GM04504 (cell line): ENCODE measurements at regions not wholly inside any gene's neighbourhood (a gene's known extent, or its start where the extent isn't known, plus 50 kb on each side); places are given as distances from the start of the nearest gene placed in this dataset.
"Not testable (repeated sequence)": the region's sequence is repeated elsewhere in the genome, so short reads cannot be mapped to it uniquely, and the experiment has no call there.

ENCODE experiments used
- DNase-seq: peaks from one replicate; pipeline ENCODE4 v3.0.0-alpha.2; 2012; ENCODE audit warnings: low read depth

DNA sequence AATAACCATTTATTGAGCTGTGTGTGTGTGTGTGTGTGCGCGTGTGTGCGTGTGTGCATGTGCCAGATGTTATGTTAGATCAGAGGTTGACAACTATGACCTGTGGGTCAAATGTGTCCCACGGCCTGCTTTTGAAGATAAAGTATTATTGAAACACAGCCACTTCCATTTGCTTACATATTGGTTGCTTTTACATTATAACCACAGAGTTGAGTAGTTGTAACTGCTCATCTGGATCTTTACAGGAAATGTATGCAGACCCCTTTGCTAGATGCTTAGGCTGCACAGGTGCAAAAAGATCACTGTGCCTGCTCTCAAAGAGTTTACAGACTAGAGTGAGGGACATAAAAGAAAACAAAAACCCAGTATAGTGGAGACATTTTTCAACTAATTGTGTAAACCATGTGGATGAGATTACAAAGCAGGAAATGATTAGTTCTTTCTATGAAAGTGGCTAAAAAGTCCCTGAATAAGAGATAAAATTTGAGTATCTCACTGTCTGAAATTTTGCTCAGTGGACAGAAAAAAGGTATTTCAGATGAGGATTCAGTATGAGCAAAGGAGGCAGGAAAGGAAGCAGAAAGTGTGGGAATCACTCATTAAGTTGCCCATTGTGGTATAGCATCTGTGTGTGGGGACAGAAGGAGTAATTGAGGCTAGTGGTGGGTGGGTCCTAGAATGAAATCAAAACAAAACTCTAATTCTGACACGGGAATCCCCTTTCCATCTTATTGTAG lies 188.4 kb downstream of the PAH start:
- DNase-seq: no peak

DNA sequence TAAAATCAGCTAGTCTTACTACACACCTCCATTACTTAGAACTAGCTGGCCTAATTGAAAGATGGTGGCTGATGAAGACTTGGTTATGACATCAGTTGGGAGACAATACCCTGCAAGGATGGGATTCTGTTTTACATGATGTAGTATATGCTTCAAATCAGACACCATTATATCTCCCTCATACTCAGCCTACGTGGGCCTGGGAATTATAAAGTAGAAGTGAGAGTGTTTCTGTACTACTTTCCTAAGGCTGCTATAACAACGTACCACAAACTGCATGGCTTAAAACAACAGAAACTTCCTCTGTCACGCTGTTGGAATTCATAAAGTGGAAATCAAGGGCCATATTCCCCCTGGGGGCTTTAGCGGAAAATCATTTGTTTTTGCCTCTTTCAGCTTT lies 190.4 kb downstream of the PAH start:
- no peak for DNase-seq

DNA sequence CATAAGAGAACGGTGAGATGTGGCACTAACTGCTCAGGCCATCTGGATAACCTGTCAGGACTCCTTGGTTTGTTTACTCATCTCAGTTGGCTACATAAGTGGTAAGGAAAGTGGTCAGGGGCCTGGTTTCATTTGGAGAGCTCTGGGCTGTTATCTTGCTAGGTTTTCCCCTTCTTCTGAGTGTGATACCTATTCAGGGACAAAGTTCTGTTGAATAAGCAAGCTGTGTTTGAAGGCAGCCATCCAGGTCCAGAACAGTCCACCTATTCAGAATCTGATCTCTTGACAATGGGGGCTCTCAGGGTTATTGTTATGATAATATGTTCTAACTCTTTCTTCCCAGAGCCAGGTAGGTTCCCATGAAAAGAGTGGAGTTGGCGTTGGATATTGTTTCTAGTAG lies 194.9 kb downstream of the PAH start:
- no peak for DNase-seq

DNA sequence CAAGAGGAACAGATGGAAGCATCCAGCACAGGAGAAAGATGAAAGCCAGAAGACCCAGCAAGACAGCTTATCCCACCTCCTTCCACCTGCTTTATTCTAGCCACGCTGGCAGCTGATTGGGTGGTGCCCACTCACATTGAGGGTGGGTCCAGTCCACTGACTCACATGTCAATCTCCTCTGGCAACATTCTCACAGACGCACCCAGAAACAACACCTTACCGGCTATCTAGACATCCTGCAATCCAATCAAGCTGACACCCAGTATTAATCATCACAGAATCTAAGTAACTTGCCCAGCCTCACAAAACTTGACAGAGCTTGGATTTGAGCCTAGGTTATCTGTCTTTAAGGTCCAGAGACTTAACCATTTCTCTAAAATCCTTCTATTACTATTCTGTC lies 208.9 kb downstream of the PAH start:
- DNase-seq: no peak

DNA sequence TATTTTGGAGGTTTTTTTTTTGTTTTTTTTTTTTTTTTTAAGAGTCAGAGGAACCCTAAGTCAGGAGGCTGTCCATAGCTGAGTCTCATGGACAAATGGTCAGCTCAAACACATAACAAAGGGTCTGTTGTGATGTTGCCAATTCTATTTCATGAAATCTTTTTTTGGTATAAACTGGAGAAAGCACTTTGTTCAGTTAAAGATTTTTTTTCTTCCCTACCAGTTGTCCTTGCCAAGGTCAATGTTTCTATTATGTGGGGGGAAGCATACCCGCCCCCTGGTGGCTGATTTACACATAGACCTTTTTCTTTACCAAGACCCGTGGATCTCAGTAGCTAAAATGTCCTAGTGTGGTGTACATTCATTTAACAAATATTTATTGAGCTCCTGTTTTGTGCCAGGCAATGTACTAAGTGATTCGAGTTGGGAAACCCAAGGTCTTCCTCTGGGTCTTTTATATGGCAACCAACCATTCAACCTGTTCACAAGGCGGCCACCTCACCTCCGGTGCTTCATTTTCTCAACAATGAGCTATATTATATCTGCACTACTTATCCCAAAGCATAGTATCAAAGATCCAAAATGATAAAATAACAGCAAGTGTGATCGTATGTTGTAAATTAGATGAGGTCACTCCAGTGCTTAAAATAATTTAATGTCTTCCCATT lies 214.5 kb downstream of the PAH start:
- peak; percentile 50 for DNase-seq

DNA sequence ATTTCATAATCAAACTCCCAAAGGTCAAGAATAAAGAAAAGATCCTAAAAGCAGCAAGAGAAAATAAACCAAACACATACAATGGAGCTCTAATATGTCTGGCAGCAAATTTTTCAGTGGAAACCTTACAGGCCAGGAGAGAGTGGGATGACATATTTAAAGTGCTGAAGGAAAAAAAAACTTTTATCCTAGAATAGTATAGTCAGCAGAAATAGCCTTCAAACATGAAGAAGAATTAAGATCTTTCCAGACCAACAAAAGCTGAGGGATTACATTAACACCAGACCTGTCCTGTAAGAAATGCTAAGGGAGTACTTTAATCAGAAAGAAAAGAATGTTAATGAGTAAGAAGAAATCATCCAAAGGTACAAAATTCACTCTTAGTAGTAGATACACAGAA lies 215.7 kb upstream of the IGF1 start:
- no peak for DNase-seq

DNA sequence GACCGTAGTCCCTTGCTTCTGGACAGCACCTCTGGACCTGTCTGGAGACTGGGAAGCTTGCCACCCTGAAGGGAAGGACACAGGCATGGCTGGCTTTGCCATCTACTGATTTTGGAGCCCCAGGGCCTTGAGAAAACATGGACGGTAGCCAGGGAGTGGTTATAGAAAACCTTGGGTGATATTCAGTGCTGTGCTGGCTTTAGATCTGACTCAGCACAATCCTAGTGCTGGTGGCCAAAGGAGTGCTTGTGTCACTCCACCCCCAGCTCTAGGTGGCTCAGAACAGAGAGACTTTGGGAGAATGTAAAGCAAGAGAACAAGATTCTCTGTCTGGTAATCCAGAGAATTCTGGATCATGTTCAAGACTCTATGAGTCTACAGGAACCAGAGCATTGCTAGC lies 214.5 kb upstream of the IGF1 start:
- no peak for DNase-seq

DNA sequence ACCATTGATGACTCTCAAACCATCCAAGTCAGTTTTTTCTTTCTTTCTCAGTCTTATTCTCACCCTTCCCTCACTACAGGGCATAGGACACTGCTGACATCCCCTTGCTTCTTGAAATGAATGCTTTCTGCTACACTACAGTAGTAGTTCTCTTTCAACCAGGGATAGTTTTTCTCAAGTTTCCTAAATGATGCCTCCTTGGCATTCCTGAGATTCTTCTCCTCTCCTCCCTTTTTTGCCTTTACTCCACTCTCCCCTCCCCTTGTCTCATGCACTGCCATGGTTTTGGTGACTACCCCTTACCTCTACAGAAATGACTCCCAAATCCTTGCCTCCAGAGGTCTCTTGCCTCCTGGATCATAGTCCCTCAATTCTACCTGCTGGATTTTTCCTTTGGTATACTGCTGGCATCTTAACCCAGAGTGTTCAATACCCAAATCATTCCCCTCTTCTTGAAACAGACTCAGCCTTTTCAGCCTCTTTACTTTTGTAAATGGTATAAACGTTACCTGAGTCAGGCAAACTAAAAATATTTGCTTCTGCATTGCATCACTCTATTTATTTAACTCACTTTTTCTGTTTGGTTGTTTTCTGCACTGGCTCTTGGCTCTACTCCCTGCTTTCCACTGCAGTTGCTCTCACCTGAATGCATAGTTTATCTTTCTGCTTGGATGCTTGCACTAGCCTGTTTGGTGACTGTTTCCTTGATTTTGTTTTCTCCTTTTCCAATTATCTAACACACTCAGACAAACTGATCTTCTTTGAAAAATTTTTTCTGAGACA lies 211.6 kb upstream of the IGF1 start:
- no peak for DNase-seq

DNA sequence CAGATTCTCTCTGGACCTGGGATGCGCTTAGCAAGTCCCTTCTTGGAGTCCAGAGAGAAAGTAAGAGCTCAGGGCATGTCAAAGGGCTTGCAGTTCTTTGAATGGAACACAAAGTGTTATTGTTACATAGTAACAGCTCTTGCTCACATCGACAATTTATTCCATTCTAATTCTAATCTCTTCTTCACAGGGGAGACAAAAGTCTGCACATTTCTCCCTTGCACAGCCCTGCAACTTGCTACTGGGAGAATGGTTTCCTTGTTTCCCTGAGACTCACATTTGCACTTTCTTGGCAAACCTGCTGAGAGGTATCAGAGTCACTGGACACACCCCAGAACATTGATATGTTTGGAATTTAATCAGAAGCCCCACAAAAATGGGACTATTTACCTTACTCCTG lies 209.9 kb upstream of the IGF1 start:
- no peak for DNase-seq

DNA sequence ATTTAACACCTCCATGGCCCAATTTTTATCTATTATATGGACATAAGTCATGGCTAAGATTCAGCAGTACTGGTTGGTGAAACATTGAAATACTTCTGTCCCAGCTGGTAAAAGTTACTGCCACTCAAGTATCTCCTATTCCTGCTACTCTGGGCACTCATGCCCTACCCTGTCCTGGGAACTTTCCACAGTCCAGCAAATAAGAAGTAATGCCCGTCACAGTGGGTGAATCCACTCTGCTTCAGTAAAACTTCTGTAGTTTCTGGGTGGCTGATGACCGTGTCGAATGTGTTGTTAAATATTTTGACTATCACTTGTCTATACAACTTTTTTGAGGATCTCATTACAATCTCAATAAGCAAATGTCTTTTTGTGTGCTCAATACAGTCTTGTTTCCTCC lies 209.3 kb upstream of the IGF1 start:
- DNase-seq: no peak

DNA sequence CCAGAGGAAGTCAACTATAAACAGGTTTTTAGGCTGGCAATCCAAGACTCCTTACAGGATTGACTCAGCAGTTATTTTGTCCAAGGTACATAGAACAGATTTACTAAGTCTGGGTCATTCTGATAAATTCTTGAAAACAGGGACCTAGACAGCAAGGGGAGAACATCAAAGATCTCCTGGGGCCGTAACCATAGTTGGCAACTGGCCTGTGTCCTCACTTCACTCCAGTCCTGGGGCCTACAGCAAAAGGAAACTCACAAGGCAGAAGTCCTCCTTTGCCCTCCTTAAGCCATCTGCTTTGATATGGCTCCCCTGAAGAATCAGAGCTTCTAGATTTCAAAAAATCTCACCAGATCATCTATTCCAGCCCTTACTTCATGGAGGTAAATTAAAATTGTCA lies 207.2 kb upstream of the IGF1 start:
- no peak for DNase-seq

DNA sequence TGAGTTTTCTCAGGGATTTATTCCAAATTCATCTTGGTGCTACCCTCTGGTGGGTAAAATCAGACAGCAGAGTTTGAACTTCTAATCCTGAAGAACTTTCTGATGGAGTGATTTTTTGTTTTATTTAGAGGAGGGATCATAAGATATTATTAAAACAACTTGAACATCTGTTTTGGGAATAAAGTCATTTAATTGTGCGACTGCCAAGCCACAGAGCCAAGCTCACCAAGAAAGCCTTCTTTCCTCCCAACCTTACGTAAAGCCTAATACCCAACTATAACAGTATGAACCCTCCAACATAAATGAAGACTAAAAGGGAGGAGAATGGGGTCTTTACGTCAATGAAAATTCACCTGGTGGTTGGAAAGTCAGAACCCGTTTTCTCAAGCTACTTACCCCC lies 205.5 kb upstream of the IGF1 start:
- DNase-seq: no peak

DNA sequence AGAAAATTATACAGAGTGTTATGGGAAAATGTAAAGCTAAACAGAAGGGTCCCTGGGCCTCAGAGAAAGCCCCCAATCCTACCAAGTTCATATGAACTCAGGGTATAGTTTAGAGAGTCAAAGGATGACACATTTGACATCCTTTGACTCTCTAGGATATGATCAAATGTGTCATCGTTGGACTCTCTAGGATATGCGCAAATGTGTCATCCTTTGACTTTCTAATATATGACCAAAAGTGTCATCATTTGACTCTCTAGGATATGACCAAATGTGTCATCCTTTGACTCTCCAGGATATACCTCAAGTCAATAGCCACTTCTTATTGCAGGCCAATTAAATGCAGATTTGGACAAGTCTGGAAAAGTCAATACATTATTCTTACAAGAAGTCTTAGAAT lies 204.8 kb upstream of the IGF1 start:
- DNase-seq: no peak

DNA sequence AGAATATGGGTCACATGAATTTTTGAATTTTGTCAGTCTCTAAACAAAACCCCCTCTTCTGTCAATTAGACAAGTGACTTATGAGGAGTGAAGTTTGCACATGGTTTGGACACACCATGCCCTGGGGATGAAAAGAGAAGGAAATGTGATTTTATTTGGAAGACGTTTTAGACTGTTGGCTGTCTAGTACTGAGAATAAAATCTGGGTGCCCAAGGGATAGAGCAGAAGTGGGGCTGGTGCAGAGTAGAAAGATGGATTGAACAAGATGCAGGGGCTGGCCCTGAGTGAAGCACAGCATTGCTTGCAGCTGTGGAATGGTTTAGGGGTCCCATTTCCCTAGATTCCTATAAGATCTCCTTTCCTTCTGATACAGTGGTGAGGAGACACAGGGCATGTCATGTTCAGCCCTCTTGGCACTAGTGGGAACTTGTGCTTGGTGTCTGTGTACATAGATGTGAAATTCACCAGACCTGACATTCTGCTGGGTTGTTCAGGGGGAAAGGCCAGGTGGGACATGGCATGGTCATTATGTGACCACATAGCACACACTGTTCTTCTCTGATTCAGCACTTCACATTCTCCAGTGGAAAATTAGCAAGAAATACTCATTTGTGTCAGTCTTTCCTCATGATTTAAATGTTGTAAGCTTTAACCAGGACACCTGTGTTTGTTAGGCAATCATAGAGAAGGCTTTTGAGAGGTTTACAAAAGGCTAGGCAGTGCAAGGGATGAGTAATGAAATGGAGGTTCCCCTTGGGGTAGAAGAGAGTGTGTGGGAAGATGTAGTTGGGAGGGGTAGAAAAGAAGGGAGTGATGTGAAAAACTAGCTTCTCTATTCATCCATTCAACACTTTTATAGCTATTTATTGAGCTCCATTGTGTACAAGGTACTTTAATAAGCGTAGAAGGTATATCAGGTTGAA lies 202.3 kb upstream of the IGF1 start:
- no peak for DNase-seq

DNA sequence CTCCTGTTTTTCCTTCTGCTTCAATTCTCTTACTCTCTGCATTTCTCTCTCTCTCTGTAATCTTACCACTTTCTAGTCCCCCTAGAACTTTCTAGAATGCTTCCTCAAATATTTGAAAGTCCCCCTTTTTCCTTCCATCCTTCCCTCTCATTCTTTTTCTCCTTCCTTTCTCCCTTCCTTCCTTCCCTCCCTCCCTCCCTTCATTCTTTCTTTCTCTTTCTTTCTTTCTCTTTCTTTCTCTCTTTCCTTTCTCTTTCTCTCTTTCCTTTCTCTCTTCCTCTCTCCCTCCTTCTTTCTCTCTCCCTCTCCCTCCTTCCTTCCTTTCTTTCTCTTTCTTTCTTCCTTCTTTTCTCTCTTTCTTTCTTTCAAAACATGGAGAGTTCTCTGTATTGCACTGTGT lies 201.4 kb upstream of the IGF1 start:
- no peak for DNase-seq

DNA sequence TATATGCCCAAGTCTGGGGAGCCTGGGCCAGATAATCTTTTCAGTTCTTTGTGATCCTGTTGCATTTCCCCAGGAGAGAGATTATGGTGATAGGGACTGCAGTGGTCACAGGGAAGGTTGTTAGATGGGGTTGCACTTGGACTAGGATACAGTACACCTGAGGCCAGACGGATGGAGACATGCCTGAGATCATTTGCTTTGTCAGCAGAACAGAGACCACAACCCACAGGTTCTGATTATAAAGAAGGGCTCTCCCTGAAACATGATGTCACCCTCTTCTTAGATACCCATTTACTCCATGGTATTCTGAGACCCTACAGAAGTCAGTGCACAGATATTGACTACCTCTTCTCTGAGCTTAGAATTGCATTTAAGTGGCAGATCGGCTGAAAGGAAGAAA lies 200.9 kb upstream of the IGF1 start:
- no peak for DNase-seq

DNA sequence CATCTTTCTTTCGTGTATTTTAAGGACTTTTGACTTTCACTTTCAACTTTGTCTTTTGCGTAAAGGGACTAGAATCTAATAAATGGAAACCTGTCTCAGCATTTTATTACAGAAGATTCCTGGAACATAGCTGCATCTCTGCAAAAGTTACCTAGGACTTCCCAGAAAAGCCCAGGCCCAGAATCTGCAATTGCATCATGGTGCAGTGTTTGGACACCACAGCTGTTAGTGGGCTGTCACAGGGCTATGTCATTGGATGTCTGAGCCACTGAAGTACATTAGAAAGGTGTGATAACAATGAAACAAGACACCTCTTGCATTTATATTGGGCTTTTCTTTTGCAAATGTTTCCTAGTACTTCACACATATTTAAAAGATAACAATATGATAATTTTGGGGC lies 199.9 kb upstream of the IGF1 start:
- DNase-seq: no peak

DNA sequence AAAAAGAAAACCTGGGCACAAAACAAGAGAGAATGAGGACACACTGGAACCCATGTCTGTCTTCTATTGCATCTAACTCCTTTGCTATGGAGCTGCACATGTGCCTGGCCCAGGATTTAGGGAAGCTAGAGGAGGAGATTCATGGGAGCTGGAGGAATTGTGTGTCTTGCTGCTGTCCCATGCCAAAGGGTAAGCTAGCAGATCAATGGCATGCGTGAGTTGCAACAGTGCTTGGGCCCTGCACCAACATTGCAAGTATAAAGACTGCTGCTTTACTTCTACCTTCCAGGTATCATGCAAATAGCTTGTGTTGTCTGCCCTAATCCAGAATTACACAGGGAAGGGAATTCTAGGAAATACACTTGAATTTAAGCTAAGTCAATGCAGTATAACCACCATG lies 196.4 kb upstream of the IGF1 start:
- no peak for DNase-seq

DNA sequence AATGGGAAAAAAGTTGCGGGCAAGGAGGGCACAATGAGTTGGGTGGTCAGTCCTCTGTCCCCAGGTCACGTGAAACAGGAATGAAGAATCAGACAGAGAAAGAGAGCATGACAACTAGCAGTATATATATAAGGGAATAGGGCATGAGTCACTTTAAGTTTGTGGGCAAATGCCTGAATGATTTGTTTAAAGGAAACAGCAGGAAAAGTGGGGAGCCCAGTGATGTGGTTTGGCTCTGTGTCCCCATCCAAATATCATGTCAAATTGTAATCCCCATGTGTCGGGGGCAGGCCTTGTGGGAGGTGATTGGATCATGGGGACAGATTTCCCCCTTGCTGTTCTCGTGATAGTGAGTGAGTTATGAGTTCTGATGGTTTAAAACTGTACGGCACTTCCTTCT lies 195.3 kb upstream of the IGF1 start:
- DNase-seq: peak; percentile 28

DNA sequence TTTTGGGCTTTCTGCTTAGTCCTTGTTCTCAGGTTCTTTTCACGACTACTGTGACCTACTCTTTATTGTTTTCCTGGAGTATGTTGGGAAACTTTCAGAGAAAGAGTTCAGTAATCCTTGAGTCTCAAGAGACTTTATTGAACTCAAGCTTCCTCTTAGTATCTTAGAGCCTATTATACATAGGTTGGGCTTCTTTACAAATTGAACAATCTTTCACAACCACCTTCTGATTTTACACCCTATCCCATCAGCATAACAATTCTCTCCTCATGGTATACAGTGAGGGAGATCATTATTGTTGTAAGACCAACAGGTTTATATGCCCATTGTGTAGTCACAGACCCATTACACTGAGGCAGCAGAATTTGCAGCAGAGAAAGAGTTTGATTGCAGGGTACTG lies 193.2 kb upstream of the IGF1 start:
- DNase-seq: no peak

DNA sequence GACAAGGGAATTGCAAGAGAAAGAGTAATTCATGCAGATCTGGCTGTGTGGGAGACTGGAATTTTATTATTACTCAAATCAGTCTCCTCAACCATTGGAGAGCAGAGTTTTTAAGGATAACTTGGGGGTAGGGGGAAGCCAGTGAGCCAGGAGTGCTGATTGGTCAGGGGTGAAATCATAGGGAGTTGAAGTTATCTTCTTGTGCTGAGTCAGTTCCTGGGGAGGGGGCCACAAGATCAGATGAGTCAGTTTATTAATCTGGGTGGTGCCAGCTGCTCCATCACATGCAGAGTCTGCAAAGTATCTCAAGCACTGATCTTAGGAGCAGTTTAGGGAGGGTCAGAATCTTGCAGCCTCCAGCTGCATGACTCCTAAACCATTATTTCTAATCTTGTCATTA lies 191.8 kb upstream of the IGF1 start:
- DNase-seq: not testable (repeated sequence)

DNA sequence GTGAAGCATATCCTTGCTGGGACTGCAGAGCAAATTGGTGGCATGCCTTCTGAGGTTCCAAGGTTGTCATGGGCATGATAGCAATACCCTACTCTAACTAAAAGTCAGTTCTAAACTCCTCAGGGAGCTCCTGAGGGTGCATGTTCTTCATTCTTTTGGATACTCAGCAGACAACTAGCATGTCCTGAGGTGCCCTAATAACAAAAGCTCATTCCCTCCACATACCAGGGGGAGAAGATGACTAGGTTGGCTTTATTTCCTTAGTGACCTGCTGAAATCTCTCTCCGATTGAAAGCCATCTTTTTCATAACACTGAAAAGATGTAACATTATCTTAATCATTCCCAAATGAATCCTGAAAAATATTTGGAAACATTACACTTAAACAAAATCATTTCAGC lies 188.7 kb upstream of the IGF1 start:
- DNase-seq: no peak
